GM13977 (cell line): ENCODE measurements at regions not wholly inside any gene's neighbourhood (a gene's known extent, or its start where the extent isn't known, plus 50 kb on each side); places are given as distances from the start of the nearest gene placed in this dataset.
"Not testable (repeated sequence)": the region's sequence is repeated elsewhere in the genome, so short reads cannot be mapped to it uniquely, and the experiment has no call there.

Experiments
- DNase-seq: peaks from one replicate; pipeline ENCODE4 v3.0.0; 2012; ENCODE audit warnings: low spot score
- in situ Hi-C: fragments of 300-500 bp; cut with MboI; formaldehyde crosslinking; loops from one replicate; pipeline ENCODE4 v1.12.0; 2022; ENCODE audit warnings: low sequenced_read_pairs, low pct_unique_long_range_greater_than_20kb, mixed read lengths, inconsistent platforms; ENCODE audit not compliant: unreplicated experiment
- TF ChIP-seq, protein P1 (sequence below): IDR thresholded peaks from 2 replicates; pipeline ENCODE4 v1.5.1; 2012; ENCODE audit warnings: mild to moderate bottlenecking, control low read depth; ENCODE audit not compliant: insufficient read depth; ENCODE audit errors: extremely low read depth, missing control alignments

- TF ChIP-seq, protein P1, sequence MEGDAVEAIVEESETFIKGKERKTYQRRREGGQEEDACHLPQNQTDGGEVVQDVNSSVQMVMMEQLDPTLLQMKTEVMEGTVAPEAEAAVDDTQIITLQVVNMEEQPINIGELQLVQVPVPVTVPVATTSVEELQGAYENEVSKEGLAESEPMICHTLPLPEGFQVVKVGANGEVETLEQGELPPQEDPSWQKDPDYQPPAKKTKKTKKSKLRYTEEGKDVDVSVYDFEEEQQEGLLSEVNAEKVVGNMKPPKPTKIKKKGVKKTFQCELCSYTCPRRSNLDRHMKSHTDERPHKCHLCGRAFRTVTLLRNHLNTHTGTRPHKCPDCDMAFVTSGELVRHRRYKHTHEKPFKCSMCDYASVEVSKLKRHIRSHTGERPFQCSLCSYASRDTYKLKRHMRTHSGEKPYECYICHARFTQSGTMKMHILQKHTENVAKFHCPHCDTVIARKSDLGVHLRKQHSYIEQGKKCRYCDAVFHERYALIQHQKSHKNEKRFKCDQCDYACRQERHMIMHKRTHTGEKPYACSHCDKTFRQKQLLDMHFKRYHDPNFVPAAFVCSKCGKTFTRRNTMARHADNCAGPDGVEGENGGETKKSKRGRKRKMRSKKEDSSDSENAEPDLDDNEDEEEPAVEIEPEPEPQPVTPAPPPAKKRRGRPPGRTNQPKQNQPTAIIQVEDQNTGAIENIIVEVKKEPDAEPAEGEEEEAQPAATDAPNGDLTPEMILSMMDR = peak; percentile 90
- peak; percentile 68 for DNase-seq
- in situ Hi-C loops = no loop called here
Observed at GRCh38 chr14:99995700-99996356, 69.4 kb upstream of the EVL start.

DNA sequence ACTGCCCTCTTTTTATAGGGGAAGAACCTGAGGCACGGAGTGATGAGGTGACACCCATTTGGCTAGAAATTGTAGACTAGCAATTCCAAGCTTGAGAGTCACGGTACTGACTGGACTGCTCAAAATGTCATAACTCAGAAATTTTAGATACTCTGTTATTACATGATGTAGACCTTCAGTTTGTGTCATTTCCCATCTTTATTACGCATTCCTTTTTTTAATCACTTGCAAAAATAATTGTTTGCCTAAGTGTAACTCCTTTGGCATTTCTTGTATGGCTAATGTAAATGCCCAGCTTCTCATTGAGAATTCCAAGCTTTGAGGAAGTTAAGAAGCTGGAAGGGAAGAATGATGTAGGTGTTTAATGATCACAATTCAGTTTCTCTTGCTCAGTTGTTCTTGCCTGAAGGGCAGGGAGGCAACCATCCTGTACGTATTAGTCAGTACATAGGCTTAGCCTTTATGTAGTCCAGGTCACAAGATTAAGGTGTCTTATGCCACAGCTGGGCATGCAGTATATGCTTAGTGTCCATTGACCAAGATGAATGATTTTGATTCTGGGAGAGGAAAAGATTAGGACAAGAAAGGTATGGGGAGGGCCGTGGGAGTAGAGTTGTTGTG, 68.2 kb upstream of the EVL start:
- no peak for DNase-seq
- TF ChIP-seq, protein P1 = no peak
- in situ Hi-C loops = no loop called here

DNA sequence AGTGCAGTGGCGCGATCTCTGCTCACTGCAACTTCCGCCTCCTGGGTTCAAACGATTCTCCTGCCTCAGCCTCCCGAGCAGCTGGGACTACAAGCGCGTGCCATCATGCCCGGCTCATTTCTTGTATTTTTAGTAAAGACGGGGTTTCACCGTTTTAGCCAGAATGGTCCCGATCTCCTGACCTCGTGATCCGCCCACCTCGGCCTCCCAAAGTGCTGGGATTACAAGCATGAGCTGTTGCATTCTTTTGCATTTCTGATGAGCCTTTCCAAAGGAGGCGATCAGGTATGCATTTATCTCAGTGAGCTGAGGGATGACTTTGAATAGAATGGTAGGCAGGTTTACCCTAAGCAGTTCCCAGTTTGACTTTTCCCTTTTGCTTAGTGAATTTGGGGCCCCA, 64.8 kb upstream of the EVL start:
- in situ Hi-C loops, DNase-seq: not testable (repeated sequence)

- DNase-seq = no peak
- TF ChIP-seq, protein P1 = no peak
- in situ Hi-C loops = no loop called here
Observed at GRCh38 chr14:100004392-100004791, 60.8 kb upstream of the EVL start.

GRCh38 chr14:100007254-100007653, 58.0 kb upstream of the EVL start:
- in situ Hi-C loops = no loop called here
- TF ChIP-seq, protein P1 = no peak
- no peak for DNase-seq

DNA sequence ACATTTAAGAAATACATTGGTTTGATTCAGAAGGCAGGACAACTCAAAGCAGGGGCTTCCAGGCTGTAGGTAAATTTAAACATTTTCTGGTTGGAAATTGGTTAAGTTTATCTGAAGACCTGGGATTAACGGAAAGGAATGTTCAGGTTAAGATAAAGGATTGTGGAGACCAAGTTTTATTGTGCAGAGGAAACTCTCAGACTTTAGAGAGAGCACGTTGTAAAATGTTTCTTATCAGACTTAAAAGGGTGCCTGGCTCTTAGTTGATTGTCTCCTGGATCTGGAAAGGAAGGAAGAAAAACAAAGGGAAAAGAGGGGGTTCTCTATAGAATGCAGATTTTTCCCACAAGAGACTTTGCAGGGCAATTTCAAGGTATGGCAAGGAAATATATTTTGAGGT, 55.4 kb upstream of the EVL start:
- DNase-seq, in situ Hi-C loops: not testable (repeated sequence)

DNA sequence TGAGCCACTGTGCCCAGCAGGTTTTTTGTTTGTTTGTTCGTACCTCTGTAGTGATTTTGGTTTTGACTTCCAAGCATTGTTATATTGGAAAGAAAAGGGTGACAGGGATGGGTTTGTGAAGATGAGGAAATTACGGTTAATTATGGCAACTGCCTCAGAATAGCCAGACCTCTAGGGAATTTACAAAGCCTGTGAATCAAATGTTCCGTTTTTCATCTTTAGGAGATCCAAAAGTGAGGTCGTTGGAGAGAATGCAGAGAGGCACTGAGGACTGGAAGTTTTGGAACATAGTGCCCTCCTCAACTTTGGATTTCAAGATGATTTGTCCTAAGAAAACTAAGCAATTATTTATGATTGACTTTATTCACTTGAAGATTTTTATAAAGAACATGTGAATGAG, 54.5 kb upstream of the EVL start:
- DNase-seq = no peak
- in situ Hi-C loops = no loop called here
- TF ChIP-seq, protein P1 = no peak
